SJSA1 (cell line): ENCODE measurements at regions not wholly inside any gene's neighbourhood (a gene's known extent, or its start where the extent isn't known, plus 50 kb on each side); places are given as distances from the start of the nearest gene placed in this dataset.

Experiments used
- DNase-seq, 2 experiments: peaks; one replicate each; pipeline ENCODE4 v3.0.0-alpha.2; 2015 to 2020; ENCODE audit warnings: low spot score in 2 of 2, low read depth in 1 of 2
- H3K27ac ChIP-seq: fragments of 250-450 bp; sonication (Bioruptor Pico); 2 replicates; pipeline ENCODE4 v1.5.1; 2020; ENCODE audit warnings: mild to moderate bottlenecking, moderate library complexity
- H3K27me3 ChIP-seq: fragments of 250-450 bp; sonication (Bioruptor Pico); replicated peaks from 2 replicates; pipeline ENCODE4 v1.5.1; 2020; ENCODE audit warnings: mild to moderate bottlenecking, moderate library complexity
- H3K36me3 ChIP-seq: fragments of 250-450 bp; sonication (Bioruptor Pico); 2 replicates; pipeline ENCODE4 v1.5.1; 2020; ENCODE audit warnings: mild to moderate bottlenecking
- H3K4me1 ChIP-seq: fragments of 250-450 bp; sonication (Bioruptor Pico); replicated peaks from 2 replicates; pipeline ENCODE4 v1.6.1; 2021; ENCODE audit warnings: mild to moderate bottlenecking
- H3K4me3 ChIP-seq: fragments of 250-450 bp; sonication (Bioruptor Pico); 2 replicates; pipeline ENCODE4 v1.5.1; 2020; ENCODE audit warnings: mild to moderate bottlenecking
- H3K9me3 ChIP-seq: fragments of 250-450 bp; sonication (Bioruptor Pico); replicated peaks from 2 replicates; pipeline ENCODE4 v1.5.1; 2020; ENCODE audit warnings: mild to moderate bottlenecking

DNA sequence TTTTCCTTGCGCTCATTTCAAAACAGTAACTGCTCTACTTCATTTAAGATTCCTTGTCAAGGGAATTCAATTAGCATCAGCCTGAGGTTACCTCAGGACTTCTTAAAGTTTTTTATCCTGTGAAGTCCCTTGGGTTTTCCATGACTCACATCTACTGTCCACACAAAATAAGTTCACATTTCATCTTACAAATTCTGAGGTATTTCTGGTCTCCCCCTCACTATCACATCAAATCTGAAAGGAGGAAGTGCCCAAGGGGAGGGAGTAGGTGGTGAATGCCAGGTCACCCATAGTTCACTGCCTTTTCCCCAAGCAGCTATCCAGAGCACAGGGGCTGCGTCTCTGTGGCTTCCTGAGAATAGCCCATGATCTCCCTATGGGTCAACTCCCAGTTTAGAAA, 227.1 kb upstream of the NREP start:
- no peak overlapping the region for H3K27ac ChIP-seq
- 0 out of 2 replicates have a peak, but pooled peaks cover 3% of the 10 kb centered on the region for H3K36me3 ChIP-seq
- no peaks in the 10 kb centered on the region for H3K9me3 ChIP-seq
- no peaks in the 10 kb centered on the region for H3K27me3 ChIP-seq
- H3K4me1 ChIP-seq = peaks cover 14% of the 10 kb centered on the region
- no peak overlapping the region for H3K4me3 ChIP-seq
- peak; percentile 48 to 72 for DNase-seq

DNA sequence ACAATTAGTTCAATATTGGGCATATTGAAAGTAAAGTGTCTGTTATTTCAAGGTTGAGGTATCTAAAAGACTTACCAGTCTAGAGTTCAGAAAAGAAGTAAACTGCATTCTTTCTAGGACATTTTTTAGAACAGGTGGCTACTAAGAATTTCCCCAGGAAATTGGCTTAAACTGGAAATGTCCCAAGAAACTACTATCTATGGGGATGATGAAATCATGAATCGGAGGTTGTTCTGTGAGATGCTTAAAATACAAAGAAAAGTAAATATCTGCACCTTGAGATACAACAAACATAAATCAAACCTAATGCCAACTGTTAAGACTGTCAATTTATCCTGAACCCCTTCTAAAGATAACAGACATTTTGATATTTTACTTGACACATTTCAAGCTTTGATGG, 226.5 kb upstream of the NREP start:
- peaks cover 14% of the 10 kb centered on the region for H3K4me1 ChIP-seq
- no peak overlapping the region for H3K4me3 ChIP-seq
- no peak for DNase-seq
- no peaks in the 10 kb centered on the region for H3K27me3 ChIP-seq
- no peaks in the 10 kb centered on the region for H3K9me3 ChIP-seq
- 0 out of 2 replicates have a peak, but pooled peaks cover 3% of the 10 kb centered on the region for H3K36me3 ChIP-seq
- peak overlapping the region; percentile 8; the same call in 1 of the 2 replicates for H3K27ac ChIP-seq

DNA sequence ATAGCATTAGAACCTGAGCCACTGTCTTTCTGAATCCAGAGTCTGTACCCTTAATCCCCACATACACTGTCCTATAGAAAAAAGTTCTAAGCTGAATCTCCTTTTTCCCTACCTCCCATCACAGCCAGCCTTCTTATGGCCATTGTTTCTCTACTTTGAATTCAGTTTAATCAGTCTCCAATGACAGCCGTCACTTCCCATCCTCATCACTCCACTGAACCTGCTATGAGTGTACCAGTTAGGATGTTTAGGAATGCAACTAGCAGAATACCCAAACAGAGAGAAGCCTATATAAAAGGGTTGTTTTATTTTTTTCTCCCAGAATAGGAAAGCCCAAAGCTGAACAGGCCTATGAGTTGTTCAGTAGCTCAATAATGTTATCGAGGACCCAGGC, 220.4 kb upstream of the NREP start:
- no peak overlapping the region for H3K27ac ChIP-seq
- no peak for DNase-seq
- no peaks in the 10 kb centered on the region for H3K36me3 ChIP-seq
- H3K9me3 ChIP-seq = no peaks in the 10 kb centered on the region
- H3K4me1 ChIP-seq = peaks cover 9% of the 10 kb centered on the region; the same call in 1 of the 2 replicates
- no peaks in the 10 kb centered on the region for H3K27me3 ChIP-seq
- no peak overlapping the region for H3K4me3 ChIP-seq

DNA sequence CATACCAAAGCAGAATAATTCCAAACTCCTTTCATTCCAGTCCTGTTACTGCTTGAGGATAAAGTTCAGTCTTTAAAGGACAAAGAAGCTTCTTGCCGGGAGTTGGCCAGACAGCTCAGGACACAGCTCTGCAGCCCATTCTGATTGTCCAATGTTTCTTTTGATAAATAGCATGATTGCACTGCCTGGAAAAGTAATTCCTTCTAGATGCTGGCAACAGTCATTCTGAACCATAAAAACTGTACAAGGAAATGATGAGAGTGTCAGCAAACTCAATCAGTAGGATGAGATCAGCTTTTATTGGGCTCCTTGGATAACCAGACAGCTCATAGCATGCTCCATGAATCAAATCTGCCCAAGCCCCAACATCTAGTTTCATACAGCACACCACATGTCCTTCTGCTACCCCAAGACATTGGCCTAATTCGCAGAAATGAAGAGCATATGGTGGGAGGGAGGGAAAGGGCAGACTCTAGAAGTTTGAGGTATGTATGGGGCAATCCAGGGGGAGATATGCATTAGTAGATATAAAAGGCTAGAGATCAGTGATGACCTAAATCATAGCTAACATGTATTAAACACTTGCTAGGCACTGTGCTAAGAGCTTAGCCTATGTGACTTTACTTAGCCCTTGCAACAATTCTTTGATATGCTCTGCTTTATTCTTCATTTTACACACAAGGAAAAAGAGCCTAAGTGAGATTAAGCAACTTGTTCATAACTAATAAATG, 219.9 kb upstream of the NREP start:
- Histone ChIP-seq H3K27me3 (no peaks in the 10 kb centered on the region), H3K9me3 (no peaks in the 10 kb centered on the region), H3K27ac (no peak overlapping the region), H3K4me1 (peaks cover 9% of the 10 kb centered on the region; the same call in 1 of the 2 replicates), H3K36me3 (no peaks in the 10 kb centered on the region), H3K4me3 (no peak overlapping the region)
- peak in 1 of 2 experiments; percentile 28 for DNase-seq

DNA sequence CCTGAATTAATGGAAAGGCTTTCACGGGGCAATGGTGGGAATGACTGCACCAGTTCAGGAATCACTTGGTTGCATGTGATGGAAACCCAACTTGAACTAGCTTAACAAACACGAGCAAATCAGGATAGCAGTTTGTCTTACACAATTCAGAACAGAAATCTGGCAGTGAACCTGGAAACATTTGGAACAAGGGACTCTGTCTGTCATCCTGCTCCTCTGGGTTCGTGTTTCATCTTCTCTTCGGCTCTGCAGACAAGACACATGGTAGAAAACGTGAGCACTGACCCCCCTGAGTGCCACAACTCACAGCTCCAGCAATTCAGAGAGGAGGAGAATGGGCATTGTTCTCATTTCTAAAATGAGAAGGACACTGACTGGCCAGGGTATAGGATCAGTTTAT, 218.1 kb upstream of the NREP start:
- H3K36me3 ChIP-seq = no peaks in the 10 kb centered on the region
- no peak for DNase-seq
- H3K9me3 ChIP-seq = no peaks in the 10 kb centered on the region
- no peak overlapping the region for H3K27ac ChIP-seq
- H3K27me3 ChIP-seq = no peaks in the 10 kb centered on the region
- H3K4me1 ChIP-seq = peaks cover 9% of the 10 kb centered on the region; the same call in 1 of the 2 replicates
- no peak overlapping the region for H3K4me3 ChIP-seq

DNA sequence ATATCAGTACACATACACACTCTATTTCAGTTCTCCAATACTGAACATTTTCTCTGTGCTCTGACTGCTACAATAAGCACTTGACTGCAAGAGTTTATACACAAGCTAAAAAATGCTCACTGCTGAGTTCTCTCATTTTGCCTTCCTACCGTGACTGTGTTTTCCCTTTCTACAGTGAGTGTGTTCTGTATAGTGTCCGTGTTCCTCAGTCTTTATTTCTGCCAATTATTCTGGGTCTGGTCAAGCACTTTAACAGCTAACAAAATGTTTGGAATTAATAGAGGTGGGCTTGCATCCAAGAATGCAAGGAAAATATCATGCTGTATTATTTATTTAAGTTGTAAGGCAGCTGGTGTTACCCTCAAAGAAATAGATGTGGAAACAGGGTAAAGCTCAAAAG, 217.0 kb upstream of the NREP start:
- no peak for DNase-seq
- H3K27me3 ChIP-seq = no peaks in the 10 kb centered on the region
- no peaks in the 10 kb centered on the region for H3K9me3 ChIP-seq
- no peaks in the 10 kb centered on the region for H3K36me3 ChIP-seq
- peaks cover 9% of the 10 kb centered on the region; the same call in 1 of the 2 replicates for H3K4me1 ChIP-seq
- no peak overlapping the region for H3K4me3 ChIP-seq
- no peak overlapping the region for H3K27ac ChIP-seq

DNA sequence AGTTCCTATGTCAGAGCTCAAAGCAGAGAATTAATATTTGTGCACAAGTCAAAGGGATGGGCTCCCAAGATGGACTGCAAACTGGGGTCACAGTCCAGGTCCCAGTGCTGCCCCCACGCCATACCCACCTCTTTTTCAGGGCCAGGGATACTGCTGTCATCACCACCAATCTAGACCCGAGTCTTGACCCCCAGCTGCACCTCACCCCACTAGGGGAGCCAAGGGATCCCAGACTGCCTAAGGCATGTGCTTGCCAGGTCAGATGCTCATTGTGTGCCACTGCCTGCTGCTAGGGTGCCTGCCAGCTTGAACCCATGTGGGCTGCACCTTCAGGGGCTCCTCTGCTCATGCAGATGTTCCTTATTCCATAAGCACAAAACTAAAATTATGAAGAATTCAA, 215.6 kb upstream of the NREP start:
- no peaks in the 10 kb centered on the region for H3K36me3 ChIP-seq
- DNase-seq = no peak
- H3K4me3 ChIP-seq = no peak overlapping the region
- no peak overlapping the region for H3K27ac ChIP-seq
- no peaks in the 10 kb centered on the region for H3K27me3 ChIP-seq
- H3K9me3 ChIP-seq = no peaks in the 10 kb centered on the region
- peaks cover 9% of the 10 kb centered on the region; the same call in 1 of the 2 replicates for H3K4me1 ChIP-seq

DNA sequence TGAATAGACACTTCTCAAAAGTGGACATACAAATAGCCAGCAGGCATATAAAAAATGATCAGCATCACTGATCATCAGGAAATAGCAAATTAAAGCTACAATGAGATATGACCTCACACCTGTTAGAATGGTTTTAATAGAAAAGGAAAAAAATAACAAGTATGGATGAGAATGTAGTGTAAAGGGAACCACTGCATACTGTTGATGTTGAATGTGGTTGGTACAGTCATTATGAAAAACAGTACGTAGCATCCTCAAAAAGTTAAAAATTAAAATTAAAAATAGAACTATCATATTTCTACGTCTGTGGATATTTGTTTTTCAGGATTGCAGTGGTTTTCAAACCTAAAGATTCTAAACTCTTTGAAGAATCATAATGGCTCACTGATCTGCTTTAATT, 215.1 kb upstream of the NREP start:
- no peak for DNase-seq
- Histone ChIP-seq H3K9me3 (no peaks in the 10 kb centered on the region), H3K27ac (no peak overlapping the region), H3K4me1 (peaks cover 9% of the 10 kb centered on the region; the same call in 1 of the 2 replicates), H3K4me3 (no peak overlapping the region), H3K36me3 (no peaks in the 10 kb centered on the region), H3K27me3 (no peaks in the 10 kb centered on the region)

DNA sequence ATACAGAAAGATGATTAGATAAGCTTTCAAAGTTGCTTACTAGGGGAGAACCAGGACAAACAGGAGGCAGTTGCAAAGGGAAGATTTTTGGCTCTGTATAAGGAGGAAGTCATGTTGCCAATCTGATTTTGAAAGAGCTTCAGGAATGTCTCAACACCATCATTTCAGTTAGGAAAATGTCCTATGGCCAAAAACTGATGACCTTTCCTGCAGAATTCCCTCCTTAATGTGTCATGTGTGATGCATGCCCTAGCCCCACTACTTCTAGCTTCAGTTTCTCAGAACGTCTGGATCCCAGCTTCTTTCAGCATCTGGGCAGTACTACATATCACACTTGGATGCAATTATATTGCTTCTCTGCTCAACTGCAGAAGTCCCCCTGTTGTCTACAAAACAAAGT, 211.5 kb upstream of the NREP start:
- Histone ChIP-seq H3K4me1 (no peaks in the 10 kb centered on the region), H3K36me3 (no peaks in the 10 kb centered on the region), H3K4me3 (no peak overlapping the region), H3K9me3 (no peaks in the 10 kb centered on the region), H3K27me3 (no peaks in the 10 kb centered on the region), H3K27ac (no peak overlapping the region)
- no peak for DNase-seq

DNA sequence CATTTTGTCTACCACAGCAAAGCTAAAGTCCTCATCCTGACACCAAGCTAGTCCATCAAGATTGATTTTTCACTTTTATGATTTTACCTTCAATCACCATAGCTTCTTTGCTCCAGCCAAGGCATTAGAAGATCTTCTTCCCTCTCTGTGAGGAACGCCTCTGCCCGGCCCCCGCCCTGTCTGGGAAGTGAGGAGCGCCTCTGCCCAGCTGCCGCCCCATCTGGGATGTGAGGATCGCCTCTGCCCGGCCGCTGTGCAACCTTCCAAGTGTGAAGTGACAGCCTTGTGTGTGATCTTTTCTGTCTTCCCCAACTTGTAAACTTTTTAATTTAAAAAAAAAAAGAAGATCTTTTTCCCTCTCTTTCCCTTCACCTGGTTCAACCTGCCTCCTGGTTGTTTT, 210.5 kb upstream of the NREP start:
- DNase-seq = no peak
- Histone ChIP-seq H3K27ac (no peak overlapping the region), H3K4me3 (no peak overlapping the region), H3K27me3 (no peaks in the 10 kb centered on the region), H3K36me3 (no peaks in the 10 kb centered on the region), H3K4me1 (no peaks in the 10 kb centered on the region), H3K9me3 (no peaks in the 10 kb centered on the region)

DNA sequence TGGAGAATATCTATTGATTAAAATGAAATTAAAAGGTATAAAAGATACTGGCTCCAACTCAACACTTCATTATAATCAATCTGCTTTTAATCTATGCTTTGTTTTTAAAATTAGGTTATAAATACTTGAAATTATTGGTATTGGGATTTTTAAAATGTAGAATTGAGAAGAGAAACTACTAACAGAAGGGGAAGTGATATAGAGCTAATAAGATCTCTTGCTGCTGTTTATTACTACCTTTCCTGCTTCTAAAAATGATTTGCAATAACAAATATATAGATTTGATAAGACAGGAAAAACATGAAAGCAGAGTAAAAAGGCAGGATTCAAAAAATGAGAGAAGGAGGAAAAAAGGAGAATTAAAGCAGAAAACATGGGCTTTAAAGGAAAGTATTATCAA, 209.3 kb upstream of the NREP start:
- H3K4me3 ChIP-seq = no peak overlapping the region
- no peak for DNase-seq
- H3K27me3 ChIP-seq = no peaks in the 10 kb centered on the region
- H3K9me3 ChIP-seq = no peaks in the 10 kb centered on the region
- H3K36me3 ChIP-seq = no peaks in the 10 kb centered on the region
- no peaks in the 10 kb centered on the region for H3K4me1 ChIP-seq
- no peak overlapping the region for H3K27ac ChIP-seq

DNA sequence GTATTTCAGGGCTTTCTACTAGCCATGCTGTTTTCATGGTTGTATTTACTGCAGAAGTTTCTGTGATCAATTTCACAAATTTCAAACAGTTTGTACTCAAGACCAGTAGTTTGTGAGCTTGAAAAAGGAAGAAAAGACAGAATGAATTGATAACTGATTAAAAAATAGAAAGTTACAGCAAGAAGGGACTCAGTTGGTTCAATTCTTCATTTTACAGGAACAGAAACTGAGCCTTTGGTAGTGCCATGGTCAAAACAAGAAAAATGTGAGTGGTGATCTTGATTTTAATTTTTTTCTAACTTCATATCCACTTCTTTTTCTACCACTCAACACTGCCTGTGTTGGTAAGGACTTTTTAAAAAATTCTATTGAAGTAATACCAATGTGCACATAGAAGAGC, 206.6 kb upstream of the NREP start:
- Histone ChIP-seq H3K36me3 (no peaks in the 10 kb centered on the region), H3K27me3 (no peaks in the 10 kb centered on the region), H3K27ac (no peak overlapping the region), H3K4me3 (no peak overlapping the region), H3K9me3 (no peaks in the 10 kb centered on the region), H3K4me1 (peaks cover 7% of the 10 kb centered on the region)
- DNase-seq = no peak

DNA sequence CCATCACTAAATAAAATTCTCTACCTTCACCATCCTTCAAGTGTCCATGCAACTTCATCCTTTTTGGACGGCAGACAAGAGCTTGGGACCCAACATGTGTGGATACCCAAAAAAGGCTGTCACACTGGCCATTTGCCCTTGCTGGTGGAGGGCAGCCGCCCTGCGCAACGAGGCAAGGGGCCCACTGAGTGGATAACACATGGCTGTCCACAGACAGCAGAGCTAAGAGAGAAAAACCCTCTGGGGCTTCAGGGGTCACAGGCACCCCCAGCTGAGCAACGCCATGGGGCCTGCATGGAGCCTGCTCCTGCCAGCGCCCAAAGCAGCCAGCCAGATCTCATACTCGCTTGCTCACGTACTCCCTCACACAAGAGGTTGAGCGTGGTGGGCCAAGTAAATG, 205.9 kb upstream of the NREP start:
- Histone ChIP-seq H3K36me3 (no peaks in the 10 kb centered on the region), H3K27me3 (no peaks in the 10 kb centered on the region), H3K27ac (no peak overlapping the region), H3K4me1 (peaks cover 7% of the 10 kb centered on the region), H3K4me3 (no peak overlapping the region), H3K9me3 (no peaks in the 10 kb centered on the region)
- no peak for DNase-seq

DNA sequence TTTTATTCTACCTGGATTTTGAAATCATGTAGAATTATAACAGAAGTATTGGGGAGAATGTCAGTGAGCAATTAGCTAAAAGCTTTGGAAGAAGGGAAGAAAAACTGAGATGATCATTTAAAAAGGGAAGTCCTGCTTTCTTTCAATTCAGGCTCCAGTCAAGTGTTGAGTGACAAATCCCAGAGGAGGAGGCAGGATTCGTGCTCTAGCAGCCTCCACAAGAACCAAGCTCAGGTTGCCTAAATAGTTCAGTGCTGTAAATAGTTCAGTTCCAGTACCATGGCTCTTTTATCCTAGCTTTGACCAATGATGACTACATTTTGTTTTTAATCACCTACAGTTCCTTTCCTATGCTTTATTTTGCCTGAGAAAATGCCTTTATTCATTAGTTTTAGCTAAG, 204.9 kb upstream of the NREP start:
- peaks cover 7% of the 10 kb centered on the region for H3K4me1 ChIP-seq
- no peak overlapping the region for H3K27ac ChIP-seq
- H3K27me3 ChIP-seq = no peaks in the 10 kb centered on the region
- no peak for DNase-seq
- no peaks in the 10 kb centered on the region for H3K36me3 ChIP-seq
- H3K9me3 ChIP-seq = no peaks in the 10 kb centered on the region
- no peak overlapping the region for H3K4me3 ChIP-seq
